Activated B cell treated with CpG ODN at 0.5 μM for 24 hours (primary cell): ENCODE measurements at regions not wholly inside any gene's neighbourhood (a gene's known extent, or its start where the extent isn't known, plus 50 kb on each side); places are given as distances from the start of the nearest gene placed in this dataset.

Source experiments
- ATAC-seq: fragments of 200-7000 bp; cut with Tn5 transposase; one replicate; pipeline ENCODE4 v1.10.0; 2021; ENCODE audit warnings: low read depth, mild to moderate bottlenecking, moderate library complexity
- CTCF ChIA-PET: fragments of 350-600 bp; sonication (Branson Sonifier 250); formaldehyde crosslinking; loops from one replicate; lab custom pipeline; 2021; ENCODE audit warnings: antibody characterized with exemption; lab: Charles Lee
- POLR2A ChIA-PET: fragments of 350-600 bp; sonication (Branson Sonifier 250); formaldehyde crosslinking; loops from one replicate; lab custom pipeline; 2021; ENCODE audit warnings: antibody characterized with exemption; lab: Charles Lee
- DNase-seq: peaks from one replicate; pipeline ENCODE4 v3.0.0; 2022
- H3K27ac Mint-ChIP-seq: one replicate; pipeline ENCODE4 v1.8.0; 2020; ENCODE audit warnings: mixed read lengths
- H3K27me3 Mint-ChIP-seq: one replicate; pipeline ENCODE4 v1.8.0; 2021; ENCODE audit warnings: mixed read lengths
- H3K36me3 Mint-ChIP-seq: one replicate; pipeline ENCODE4 v1.8.0; 2021; ENCODE audit warnings: low read depth, mixed read lengths
- H3K4me1 Mint-ChIP-seq: one replicate; pipeline ENCODE4 v1.8.0; 2021; ENCODE audit warnings: mixed read lengths
- H3K4me3 Mint-ChIP-seq: one replicate; pipeline ENCODE4 v1.8.0; 2020; ENCODE audit warnings: mild to moderate bottlenecking, mixed read lengths
- H3K9me3 Mint-ChIP-seq: one replicate; pipeline ENCODE4 v1.8.0; 2020; ENCODE audit warnings: mixed read lengths
- CTCF ChIP-seq: fragments of 200-600 bp; IDR thresholded peaks from one replicate; pipeline ENCODE4 v1.8.0; 2022; ENCODE audit warnings: antibody characterized with exemption, mild to moderate bottlenecking
- intact Hi-C: fragments of 100-400 bp; cut with micrococcal nuclease; formaldehyde crosslinking; loops from one replicate; pipeline ENCODE4 v1.15.1; 2024

GRCh38 chr7:67894746-67895145, 898.1 kb downstream of the TYW1 start:
- CTCF ChIA-PET: no interaction called here

GRCh38 chr7:67896721-67897120, 900.1 kb downstream of the TYW1 start:
- no peak for DNase-seq
- H3K27ac Mint-ChIP-seq: no peak overlapping the region
- no peak for ATAC-seq
- ChIA-PET CTCF (no interaction called here), POLR2A (no interaction called here)
- no peaks in the 10 kb centered on the region for H3K4me1 Mint-ChIP-seq
- intact Hi-C loops: no loop called here
- no peak overlapping the region for H3K4me3 Mint-ChIP-seq
- H3K27me3 Mint-ChIP-seq: no peaks in the 10 kb centered on the region
- peaks cover 9% of the 10 kb centered on the region for H3K9me3 Mint-ChIP-seq
- no peaks in the 10 kb centered on the region for H3K36me3 Mint-ChIP-seq
- no peak for TF ChIP-seq CTCF

More at GRCh38 chr7:67894746-67895145, 898.1 kb downstream of the TYW1 start:
- H3K4me1 Mint-ChIP-seq: no peaks in the 10 kb centered on the region
- no peak overlapping the region for H3K27ac Mint-ChIP-seq
- peaks cover 12% of the 10 kb centered on the region for H3K9me3 Mint-ChIP-seq
- POLR2A ChIA-PET: no interaction called here
- DNase-seq (no peak), ATAC-seq (no peak)
- H3K27me3 Mint-ChIP-seq: no peaks in the 10 kb centered on the region
- H3K4me3 Mint-ChIP-seq: no peak overlapping the region
- intact Hi-C loops: no loop called here
- H3K36me3 Mint-ChIP-seq: no peaks in the 10 kb centered on the region
- TF ChIP-seq CTCF: no peak

- ATAC-seq (no peak), DNase-seq (no peak)
- no peak overlapping the region for H3K4me3 Mint-ChIP-seq
- no peaks in the 10 kb centered on the region for H3K27me3 Mint-ChIP-seq
- ChIA-PET POLR2A (no interaction called here), CTCF (no interaction called here)
- no peak overlapping the region for H3K27ac Mint-ChIP-seq
- TF ChIP-seq CTCF: no peak
- intact Hi-C loops: no loop called here
- peaks cover 6% of the 10 kb centered on the region for H3K9me3 Mint-ChIP-seq
- H3K36me3 Mint-ChIP-seq: no peaks in the 10 kb centered on the region
- no peaks in the 10 kb centered on the region for H3K4me1 Mint-ChIP-seq
Observed at GRCh38 chr7:67900456-67900855, 903.8 kb downstream of the TYW1 start.

GRCh38 chr7:67901808-67902480, 905.3 kb downstream of the TYW1 start:
- Mint-ChIP-seq H3K9me3 (peaks cover 7% of the 10 kb centered on the region), H3K4me1 (no peaks in the 10 kb centered on the region), H3K27me3 (no peaks in the 10 kb centered on the region), H3K4me3 (no peak overlapping the region), H3K36me3 (no peaks in the 10 kb centered on the region), H3K27ac (no peak overlapping the region)
- ATAC-seq: no peak
- intact Hi-C loops: no loop called here
- no peak for TF ChIP-seq CTCF
- POLR2A ChIA-PET: no interaction called here
- DNase-seq: no peak
- CTCF ChIA-PET: no interaction called here

DNA sequence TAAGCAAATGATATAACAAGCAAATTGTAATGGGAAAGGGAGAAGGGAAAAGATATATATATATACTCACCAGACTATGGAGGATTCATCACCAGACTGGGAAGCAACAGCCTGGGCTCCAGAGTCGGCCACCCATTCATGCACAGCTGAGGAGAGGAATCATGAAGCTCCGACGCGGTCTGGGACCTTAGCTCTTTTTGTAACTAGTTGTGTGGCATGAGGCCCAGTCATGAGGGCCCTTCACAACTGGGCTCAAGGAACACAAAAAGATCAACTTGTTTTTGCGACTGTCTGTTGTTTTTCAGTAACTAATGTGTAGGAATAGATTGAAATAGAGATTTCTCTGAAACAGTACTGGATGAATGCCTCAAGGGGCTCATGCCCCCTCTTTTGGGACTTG, 911.2 kb downstream of the TYW1 start:
- no peaks in the 10 kb centered on the region for H3K36me3 Mint-ChIP-seq
- DNase-seq (no peak), ATAC-seq (no peak)
- H3K27ac Mint-ChIP-seq: no peak overlapping the region
- ChIA-PET CTCF (no interaction called here), POLR2A (interaction anchor here (0.6 kb wide), 1 partner anchor 192 kb away, joined by 3 read pairs; no protein-coding TSS in a partner anchor)
- H3K9me3 Mint-ChIP-seq: peaks cover 12% of the 10 kb centered on the region
- intact Hi-C loops: no loop called here
- no peaks in the 10 kb centered on the region for H3K4me1 Mint-ChIP-seq
- no peaks in the 10 kb centered on the region for H3K27me3 Mint-ChIP-seq
- H3K4me3 Mint-ChIP-seq: no peak overlapping the region
- no peak for TF ChIP-seq CTCF
